AG10803 (cell line): ENCODE measurements at regions not wholly inside any gene's neighbourhood (a gene's known extent, or its start where the extent isn't known, plus 50 kb on each side); places are given as distances from the start of the nearest gene placed in this dataset.
"Not testable (repeated sequence)": the region's sequence is repeated elsewhere in the genome, so short reads cannot be mapped to it uniquely, and the experiment has no call there.

ENCODE experiments used
- DNase-seq: peaks from one replicate; pipeline ENCODE4 v3.0.0; 2010; ENCODE audit warnings: low read depth
- H3K4me3 ChIP-seq: 2 replicates; pipeline ENCODE4 v1.5.1; 2011; ENCODE audit warnings: mild to moderate bottlenecking, low read length, control low read depth
- CTCF ChIP-seq: conservative IDR thresholded peaks from 2 replicates; pipeline ENCODE4 v1.5.1; 2011; ENCODE audit warnings: mild to moderate bottlenecking, low read length, control low read depth, inconsistent platforms

GRCh38 chr17:47066841-47067682, 88.0 kb upstream of the RPRML start:
- peak; percentile 94 for DNase-seq
- peak; percentile 31 for TF ChIP-seq CTCF
- peak overlapping the region; percentile 98 for H3K4me3 ChIP-seq

DNA sequence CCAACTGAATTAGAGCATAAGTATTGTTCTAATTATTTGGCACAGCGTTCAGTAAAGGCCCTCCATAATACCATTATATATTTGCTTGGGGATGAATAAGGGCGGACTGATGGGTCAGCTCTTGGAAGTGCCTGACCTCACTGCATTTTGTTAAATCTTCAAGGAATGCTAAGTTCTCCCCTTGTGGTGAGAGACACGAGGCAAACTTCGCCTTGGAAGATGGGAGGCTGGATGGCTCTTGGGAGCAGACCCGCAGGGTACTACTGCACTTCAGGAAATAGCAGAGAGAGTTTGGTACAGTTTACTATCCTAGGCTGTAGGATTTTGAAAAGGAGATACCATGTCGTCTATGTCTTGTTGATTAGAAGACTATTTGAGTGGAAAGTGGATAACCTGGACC, 87.0 kb upstream of the RPRML start:
- no peak for DNase-seq
- H3K4me3 ChIP-seq: no peak overlapping the region
- no peak for TF ChIP-seq CTCF

GRCh38 chr17:47064684-47065083, 85.6 kb upstream of the RPRML start:
- no peak for TF ChIP-seq CTCF
- no peak overlapping the region for H3K4me3 ChIP-seq

DNA sequence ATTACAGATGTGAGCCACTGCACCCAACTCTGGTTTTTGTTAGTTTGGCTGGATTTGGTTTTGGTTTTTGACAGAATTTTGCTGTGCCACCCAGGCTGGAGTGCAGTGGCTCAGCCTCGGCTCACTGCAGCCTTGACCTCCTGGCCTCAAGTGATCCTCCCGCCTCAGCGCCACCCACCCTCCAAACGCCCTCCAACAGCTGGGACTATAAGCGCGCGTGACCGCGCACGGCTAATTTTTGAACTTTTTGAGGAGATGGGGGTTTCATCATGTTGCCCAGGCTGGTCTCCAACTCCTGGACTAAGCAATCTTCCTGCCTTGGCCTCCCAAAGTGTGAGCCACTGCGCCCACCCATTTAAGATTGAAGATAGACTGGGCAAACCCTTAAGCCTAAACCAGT, 84.4 kb upstream of the RPRML start:
- TF ChIP-seq CTCF: no peak
- H3K4me3 ChIP-seq: no peak overlapping the region
- DNase-seq: no peak

More at GRCh38 chr17:47064684-47065083, 85.6 kb upstream of the RPRML start:
- DNase-seq: no peak

DNA sequence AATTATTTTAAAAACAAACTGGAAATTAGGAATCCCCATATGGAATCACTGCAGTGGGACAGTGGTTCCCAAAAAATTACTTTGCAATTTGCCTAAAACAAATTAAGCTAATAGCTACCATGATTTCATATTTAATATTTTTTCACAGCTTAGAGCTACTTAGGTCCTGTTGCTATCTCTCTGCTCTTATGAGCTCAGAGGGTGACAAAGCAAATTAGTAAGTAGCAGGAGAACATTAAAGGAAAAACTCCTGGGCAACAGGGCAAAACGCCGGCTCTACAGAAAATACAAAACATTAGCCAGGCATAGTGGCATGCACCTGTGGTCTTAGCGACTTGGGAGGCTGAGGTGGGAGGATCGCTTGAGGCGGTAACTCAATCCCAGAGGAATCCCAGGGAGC, 83.8 kb upstream of the RPRML start:
- not testable (repeated sequence) for H3K4me3 ChIP-seq, DNase-seq

DNA sequence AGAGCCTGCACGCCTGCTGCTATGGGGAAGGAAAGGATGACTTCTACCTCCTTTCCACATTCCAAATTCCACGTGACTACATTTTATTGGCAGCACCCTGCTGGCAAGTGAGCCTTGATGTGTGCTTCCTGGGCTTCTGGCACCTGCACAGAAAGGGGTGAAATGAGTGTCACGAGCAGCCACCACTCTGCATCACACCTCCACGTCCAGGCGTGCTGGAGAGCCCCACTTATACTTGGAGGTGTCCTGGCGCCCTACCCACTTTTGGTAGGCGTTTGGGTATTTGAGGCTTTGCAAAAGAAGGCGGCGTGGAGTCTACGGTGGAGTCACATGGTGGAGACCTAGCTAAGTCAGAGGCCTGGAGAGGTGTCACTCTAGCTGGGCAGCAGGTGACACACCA, 81.0 kb upstream of the RPRML start:
- not testable (repeated sequence) for DNase-seq, H3K4me3 ChIP-seq

- no peak for DNase-seq
- TF ChIP-seq CTCF: no peak
- H3K4me3 ChIP-seq: no peak overlapping the region
Measured at GRCh38 chr17:47057830-47058229, 78.8 kb upstream of the RPRML start.

- DNase-seq, H3K4me3 ChIP-seq: not testable (repeated sequence)
Measured at GRCh38 chr17:47057279-47057678, 78.2 kb upstream of the RPRML start.

DNA sequence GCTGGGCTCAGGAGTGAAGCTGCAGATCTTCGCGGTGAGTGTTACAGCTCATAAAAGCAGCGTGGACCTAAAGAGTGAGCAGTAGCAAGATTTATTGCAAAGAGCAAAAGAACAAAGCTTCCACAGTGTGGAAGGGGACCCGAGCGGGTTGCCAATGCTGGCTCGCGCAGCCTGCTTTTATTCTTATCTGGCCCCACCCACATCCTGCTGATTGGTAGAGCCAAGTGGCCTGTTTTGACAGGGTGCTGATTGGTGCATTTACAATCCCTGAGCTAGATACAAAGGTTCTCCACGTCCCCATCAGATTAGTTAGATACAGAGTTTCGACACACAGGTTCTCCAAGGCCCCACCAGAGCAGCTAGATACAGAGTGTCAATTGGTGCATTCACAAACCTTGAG, 77.6 kb upstream of the RPRML start:
- not testable (repeated sequence) for H3K4me3 ChIP-seq, DNase-seq
